SIG-M5 treated with dmso at 0.1 percent for 504 hours (cell line): ENCODE measurements at regions not wholly inside any gene's neighbourhood (a gene's known extent, or its start where the extent isn't known, plus 50 kb on each side); places are given as distances from the start of the nearest gene placed in this dataset.

Source experiments
- DNase-seq: peaks from one replicate; lab custom pipeline; 2025; ENCODE audit not compliant: unreplicated experiment; lab: John Stamatoyannopoulos, UW

DNA sequence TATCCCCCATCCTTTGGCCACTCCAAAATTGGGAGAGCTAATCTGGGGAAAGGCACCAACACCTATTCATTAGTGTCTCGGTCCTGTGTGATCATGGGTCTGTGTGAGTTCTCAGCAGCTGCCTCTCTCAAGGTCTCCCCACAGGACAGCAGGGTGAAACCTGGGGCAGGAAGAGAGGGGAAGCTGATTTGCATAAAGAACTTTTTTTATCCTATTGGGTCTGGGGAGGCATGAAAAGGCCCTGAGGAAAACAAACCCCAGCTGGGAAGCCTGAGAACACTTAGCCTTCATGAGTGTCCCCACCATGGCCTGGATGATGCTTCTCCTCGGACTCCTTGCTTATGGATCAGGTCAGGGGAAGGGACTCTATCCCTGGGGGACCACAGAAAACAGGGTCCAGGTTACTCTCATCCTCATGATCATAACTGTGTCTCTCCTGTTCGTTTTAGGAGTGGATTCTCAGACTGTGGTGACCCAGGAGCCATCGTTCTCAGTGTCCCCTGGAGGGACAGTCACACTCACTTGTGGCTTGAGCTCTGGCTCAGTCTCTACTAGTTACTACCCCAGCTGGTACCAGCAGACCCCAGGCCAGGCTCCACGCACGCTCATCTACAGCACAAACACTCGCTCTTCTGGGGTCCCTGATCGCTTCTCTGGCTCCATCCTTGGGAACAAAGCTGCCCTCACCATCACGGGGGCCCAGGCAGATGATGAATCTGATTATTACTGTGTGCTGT is 116.0 kb upstream of the TOP3B start:
- DNase-seq = no peak

DNA sequence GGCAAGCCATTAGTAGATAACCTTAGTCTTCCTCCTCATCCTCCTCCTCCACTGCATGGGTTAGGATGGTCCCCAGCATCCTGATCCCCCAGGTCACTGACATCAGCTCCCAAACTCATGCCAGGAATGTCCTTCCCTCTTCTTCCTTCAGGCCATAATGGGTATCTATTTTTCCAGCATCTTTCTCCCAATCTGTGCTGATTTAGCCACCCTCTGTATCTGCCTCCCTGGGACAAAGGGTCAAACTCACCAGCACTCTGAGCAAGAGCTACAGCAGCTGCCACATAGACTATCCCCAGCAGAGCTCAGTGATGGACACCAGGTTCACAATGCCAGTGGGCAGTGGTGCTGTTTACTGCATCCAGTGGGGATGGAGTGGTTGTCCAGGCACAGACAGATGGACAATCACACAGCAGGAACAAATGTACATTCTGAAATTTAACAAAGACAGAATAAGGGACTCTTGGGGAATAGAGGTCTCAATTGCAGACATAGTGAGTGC is 115.2 kb upstream of the TOP3B start:
- DNase-seq = no peak

DNA sequence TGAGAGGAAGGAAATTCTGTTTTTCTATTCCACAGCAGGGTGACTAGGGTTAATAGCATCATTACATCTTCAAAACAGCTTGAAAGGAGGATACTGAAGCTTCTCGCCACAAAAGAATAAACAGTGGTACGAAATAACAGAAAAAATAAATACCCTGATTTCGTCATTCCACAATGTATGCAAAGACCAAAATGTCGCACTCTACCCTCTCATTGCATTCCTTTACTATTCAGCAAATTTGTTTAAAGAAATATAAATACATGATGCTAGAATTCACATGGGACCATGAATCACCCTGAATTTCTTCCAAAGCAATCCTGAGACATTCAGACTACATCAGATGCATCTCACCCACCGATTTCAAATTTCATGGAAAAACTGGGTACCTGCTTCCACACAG is 112.3 kb upstream of the TOP3B start:
- DNase-seq = no peak

DNA sequence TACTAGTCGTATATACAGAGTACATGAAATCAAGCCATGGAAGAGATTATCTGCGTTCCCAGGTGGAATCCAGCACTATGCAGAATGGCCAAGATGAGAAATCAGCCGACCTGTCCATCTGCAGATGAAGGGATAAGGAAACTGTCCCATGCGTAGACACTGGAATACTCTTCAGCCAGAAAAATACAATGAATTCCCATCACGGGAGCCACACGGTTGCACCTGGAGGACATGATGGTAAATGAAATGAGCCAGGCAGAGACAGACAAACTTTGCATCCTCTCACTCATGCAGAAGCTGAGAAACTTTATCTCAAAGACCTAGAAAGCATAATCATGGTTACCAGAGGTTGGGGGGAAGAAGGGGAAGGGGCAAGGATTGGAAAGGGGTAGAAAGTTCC is 111.9 kb upstream of the TOP3B start:
- no peak for DNase-seq

DNA sequence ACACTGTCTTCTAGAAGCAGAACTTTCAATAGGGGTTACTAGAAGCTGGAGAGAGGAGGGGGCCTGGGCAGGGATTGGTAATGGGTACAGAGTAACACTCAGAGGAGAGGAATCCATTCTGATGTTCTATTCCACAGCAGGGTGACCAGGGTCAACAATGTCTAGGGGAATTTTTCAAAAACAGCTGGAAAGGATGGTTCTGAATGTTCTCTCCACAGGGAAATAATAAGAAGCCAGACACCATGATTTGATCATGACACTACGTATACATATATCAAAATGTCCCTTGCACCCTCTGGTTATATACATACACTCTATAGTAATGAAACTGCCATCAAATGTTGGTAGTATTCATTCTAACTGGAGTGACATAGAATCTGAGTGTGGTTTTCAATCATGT is 111.2 kb upstream of the TOP3B start:
- no peak for DNase-seq

DNA sequence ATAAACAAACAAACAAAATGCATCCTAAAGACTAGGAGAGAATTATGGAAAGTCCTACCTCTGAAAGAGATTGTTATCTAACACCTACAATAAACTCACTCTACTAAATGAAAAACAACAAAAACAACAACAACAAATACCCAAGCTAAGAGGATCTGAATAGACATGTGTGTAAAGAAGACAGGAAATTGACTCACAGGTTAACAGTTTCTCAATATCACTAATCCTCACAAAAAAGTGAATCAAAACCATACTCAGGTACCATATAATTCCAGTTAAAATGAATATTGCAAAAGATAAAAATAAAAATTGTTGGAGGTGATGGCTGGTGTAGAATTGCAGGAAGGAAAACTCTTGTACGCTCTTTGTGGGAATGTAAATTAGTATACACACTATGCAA is 110.4 kb upstream of the TOP3B start:
- no peak for DNase-seq

DNA sequence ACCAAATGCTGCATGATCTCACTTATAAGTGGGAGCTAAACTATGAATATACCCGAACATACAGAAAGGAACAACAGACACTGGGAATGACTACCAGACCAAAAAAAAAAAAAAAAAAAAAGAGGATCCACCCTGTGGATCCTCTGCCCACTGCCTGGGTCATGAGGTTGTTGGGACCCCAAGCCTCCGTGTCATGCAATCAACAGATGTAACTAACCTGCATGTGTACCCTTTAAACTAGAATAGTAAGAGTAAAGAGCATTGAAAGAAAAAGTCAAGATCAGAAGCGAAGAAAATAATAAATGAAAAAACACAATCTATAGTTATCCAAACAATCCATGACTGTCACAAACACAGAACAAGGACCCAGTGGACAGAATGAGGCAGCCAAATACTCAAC is 109.5 kb upstream of the TOP3B start:
- no peak for DNase-seq

DNA sequence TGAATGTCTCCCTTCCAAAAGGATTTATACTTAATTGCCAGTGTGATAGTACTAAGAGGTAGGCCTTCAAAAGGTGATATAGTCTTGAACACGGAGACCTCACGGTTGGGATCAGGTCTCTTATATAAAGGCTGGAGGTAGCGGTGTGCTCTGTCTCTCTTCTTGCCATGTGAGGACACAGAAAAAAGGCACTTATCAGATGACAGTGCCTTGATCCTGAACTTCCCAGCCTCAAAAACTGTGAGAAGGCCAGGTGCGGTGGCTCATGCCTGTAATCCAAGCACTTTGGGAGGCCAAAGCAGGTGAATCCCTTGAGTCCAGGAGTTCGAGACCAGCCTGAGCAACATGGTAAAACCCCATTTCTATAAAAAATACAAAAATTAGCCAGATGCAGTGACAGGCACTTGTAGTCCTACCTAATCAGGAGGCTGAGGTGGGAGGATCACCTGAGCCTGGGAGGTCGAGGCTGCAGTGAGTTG is 108.9 kb upstream of the TOP3B start:
- DNase-seq = no peak

DNA sequence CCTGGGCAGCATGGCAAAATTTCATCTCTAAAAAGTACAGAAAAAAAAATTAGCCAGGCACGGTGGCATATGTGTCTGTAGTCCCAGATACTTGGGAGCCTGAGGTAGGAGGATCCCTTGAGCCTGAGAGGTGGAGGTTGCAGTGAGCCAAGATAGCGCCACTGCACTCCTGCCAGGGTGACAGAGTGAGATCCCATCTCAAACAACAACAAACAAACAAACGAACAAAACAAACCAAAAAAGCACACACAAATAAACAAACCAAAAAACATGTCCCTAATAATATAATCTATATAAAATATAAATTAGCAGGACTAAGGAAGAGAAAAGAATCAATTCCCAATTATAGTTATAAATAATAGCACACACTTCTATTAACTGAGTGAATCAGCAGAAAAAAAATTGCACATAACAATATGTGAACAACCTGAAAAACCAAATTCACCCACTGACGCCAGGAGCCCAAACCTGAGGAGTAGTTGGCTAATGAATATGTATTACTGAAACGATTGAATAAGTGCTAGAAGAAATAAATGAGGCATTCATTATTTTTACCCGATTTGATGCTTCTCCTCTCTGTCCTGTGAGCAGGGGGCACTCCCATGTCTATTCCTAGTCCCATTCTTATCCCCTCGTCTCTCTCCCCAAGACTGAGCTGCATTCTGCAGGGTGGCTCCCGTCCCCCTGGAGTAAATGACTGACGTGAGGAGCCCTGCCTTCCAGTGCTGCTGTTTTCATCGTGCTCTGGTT is 108.2 kb upstream of the TOP3B start:
- DNase-seq = no peak

DNA sequence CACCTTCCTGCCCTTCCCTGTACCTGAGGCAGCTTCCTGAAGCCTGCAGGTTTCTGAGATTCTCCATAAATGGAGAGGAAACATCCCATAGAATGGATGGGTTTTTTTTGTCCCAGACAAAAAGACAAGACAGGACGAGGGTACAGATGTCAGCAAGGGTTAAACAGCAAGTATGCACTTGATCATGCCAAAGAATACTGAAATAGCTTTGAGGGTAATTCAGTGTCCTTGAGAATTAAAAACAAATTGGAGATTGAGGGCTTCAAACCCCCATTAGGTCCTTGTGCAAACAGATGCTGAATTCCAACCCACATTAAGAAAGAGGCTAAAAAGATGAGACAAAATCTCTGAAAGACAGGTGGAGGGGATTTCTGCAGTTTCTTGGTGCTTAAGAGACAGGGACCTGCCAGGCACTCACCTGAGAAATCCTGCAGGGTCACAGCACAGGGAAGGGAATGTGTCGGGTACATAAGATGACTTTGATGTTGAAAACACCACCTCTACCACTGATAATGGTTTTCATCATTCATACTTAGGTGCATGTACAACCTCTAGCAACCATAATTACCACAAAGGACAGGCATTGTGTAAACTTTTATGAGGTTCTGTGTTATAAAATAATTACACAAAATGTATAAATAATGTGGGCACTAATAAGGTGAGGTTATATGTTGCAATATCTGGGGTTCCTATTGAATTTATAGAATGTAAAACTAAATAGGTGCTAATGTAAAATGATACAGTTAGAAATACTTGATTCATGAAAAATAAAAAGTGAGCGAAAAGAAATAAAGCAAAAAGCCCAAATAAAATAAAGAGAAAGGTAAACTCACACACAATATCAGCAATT is 107.1 kb upstream of the TOP3B start:
- DNase-seq = no peak

DNA sequence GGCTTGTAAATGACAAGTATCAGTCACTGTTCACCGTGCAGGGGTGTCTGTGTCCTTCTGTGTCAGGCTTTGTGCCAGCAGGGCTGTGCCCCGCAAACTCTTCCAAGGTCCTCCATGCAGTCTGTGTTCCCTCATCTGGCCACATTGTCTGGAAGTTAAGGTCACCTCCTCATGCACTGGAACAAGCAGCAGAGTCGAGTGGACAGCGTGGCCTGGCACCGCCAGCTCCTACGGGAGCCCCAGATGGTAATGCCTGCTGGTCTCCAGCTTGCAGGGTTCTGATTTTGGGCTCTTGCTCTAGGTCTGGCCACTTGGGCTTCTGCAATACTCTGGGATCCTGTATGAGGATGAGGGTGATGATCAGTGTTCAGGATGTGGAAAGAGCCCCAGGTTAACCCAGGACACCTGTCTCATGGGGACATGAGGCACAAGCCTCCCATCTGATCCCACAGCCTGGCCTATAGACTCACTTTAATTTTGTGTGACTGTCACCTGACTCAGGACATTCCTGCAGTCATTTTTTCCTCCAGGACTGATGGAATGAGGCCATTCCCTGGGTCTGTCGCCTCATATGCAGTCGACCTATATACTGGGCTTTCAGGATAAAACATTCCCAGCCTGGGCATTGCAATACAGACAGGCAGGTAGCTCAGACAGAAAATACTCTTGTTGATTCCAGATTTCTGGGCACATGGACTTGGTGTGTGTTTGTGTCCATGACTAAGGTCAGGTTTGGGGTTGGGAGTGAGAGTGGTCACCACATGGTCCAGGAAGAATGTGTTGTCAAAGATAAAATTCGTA is 106.3 kb upstream of the TOP3B start:
- DNase-seq = no peak

DNA sequence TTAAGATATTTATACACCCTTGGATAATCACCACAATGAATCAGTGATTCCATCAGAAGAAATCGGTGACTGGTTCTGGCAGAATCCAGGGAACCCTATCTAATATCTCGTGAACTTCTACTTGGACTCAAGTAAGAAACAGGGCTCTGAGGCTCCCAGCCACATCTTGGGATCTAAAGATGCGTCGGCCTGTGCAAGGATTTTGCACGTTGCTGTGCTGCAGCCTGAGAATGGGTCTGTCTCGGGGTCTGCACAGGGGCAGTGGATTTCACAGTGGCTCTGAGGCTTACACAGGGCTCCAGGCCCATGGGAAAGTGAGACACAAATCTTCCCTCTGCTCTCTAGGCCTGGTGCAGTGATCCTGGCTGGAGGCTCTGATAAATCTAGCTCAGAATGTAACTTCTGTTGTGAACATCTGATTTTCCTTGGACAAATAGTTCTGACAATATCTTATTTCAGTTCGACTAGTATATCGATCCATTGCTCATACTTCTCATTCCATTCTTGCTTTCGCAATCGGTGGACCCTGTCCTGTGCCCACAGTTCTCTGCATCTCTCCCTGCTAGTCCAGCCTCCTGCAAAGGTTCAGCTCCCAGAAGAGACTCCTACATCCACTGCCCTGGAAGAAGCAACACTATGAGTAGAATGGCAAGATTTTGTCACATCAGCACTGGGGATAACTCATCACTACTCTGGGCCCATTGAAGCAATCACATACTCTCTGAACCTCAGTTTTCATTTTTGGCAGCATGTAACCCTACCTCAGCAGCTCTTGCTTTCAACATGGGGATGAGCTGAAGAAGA is 105.5 kb upstream of the TOP3B start:
- DNase-seq = no peak

DNA sequence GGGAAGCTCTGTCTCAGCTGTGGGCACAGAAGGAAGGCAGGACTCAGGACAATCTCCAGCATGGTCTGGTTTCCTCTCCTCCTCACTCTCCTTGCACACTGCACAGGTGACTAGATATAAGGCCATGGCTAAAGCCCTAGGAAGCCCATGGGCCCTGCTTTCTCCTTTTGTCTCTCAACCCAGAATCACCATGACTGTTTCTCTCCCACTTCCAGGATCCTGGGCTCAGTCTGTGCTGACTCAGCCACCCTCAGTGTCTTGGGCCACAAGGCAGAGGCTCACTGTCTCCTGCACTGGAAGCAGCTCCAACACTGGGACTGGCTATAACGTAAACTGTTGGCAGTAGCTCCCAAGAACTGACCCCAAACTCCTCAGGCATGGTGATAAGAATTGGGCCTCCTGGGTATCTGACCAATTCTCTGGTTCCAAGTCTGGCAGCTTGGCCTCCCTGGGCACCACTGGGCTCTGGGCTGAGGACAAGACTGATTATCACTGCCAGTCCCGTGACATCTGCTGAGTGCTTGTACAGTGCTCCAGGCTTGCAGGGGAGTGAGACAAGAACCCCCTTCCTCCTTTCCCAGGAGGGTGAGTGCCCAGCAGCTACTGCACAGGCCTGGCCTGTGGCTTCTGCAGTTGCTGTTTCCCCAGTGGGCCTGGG is 104.0 kb upstream of the TOP3B start:
- no peak for DNase-seq

DNA sequence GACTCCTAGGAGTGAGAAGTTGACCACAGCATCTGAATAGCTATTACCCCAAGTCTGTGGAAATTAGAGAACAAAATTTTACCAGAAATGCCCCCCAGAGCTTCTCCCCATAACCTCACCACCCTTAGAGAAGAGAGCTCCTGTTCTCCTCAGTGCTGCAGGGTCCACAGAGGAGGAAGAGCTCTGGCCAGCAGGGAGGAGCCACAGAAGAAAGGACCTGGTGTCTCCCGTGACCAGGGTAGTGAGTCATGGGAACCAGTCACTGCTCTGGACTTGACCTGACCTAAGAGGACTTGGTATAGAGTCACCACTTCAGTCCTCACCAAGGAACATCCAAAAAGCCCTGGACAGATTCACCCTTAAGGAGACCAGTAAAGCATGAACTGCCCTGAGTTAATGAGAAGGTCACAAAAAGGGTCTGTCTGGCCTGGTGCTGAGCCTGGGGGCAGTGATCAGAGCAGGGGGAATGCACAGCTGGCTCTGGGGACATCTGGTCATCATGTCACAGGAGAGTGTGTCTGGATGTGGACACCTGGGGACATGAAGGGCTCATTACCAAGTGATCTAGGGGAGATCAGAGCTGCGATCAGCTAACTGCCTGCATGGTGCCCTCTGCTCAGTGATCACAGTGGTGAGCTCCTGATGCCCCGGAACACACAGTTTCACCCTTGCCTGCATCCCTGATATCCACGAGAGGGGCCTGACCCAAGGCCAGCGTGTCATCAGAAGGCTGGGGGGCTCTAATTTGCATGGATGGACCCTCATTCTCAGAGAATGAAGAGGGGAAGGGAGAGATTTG is 103.3 kb upstream of the TOP3B start:
- no peak for DNase-seq

DNA sequence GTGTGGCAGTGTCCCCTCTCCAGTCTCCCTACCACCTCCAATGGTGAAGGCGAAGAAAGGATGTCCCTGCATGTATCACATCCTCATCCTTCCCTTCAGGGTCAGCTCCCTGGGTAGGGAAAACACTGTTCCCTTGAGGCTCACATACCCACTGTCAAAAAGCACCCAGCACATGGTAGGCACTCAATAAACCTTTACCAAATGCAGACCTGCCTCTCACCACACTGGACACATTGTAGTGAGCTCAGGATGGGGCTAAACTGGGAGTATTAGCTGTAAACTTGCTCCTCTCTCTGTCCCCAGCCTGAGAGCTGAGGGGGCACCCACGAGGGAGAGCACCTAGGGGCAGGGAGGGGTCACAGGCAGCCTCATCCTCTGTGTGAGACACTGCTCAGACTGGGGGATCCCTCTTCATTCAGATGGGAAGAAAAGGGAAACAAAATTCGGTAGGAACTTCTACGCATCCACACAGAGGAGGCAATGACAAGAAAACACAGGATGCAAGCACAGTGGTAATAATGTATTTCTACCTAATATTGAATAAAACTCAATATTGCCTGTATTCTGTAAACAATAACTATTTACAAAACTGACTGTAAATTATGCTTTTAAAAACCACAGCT is 101.6 kb upstream of the TOP3B start:
- no peak for DNase-seq

DNA sequence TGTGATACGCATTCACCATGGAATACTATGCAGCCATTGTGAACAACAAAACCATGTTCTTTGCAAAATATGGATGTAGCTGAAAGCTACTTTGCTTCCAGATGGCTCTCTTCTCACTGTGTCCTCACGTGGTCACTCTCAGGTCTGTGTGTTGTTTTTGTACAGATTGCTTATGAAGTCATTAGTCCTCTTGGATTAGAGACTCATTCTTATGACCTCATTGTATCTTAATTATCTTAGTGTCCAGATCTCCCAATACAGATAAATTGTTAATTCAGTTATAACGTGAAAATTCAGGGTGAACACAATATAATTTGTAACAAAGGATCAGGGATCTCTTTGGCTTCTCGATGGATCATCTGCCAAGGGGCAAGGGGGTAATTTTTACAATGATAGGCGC is 100.4 kb upstream of the TOP3B start:
- DNase-seq = no peak

DNA sequence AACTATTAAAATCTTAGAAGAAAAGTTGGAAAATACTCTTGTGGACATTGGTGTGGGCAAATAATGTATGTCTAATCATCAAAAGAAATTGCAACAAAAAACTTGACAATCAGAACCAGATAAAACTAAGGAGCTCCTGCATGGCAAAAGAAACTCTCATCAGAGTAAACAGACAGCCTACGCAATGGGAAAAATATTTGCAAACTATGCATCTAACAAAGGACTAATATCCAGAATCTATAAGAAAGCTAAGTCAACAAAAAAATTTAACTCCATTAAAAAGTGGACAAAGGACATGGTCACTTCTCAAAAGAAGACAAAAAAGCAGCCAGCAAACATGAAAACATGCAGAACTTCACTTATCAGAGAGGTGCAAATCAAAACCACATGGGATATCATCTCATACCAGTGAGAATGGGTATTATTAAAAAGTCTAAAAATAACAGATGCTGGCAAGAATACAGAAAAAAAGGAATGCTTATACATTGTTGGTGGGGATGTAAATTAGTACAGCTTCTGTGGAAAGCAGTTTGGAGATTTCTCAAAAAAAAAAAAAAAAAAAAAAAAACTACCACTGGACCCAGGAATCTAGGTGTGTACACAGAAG is 99.7 kb upstream of the TOP3B start:
- no peak for DNase-seq

DNA sequence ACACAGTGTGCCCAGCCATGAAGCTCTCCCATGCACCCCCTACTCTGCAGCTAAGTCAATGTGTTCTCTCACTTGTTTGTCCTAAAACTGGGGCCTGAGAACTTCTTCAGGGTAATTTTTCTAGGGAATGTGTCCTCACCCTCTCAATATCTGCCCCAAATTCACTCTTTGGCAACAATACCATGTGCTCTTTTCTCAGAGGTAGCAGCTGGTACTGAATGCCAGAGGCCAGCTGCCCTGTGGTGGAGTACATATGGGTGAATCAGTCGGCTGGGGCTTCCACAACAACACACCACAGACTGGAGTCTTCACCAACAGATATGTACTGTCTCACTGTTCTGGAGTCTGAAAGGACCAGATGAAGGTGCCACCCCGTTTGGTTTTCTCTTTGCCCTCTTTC is 97.7 kb upstream of the TOP3B start:
- no peak for DNase-seq
